Epithelial cell of proximal tubule (primary cell): ENCODE measurements at regions not wholly inside any gene's neighbourhood (a gene's known extent, or its start where the extent isn't known, plus 50 kb on each side); places are given as distances from the start of the nearest gene placed in this dataset.

Experiments
- DNase-seq: peaks from one replicate; pipeline ENCODE4 v3.0.0-alpha.2; 2011; ENCODE audit warnings: low read depth
- H3K4me3 ChIP-seq: 2 replicates; pipeline ENCODE4 v1.5.1; 2011; ENCODE audit warnings: low read depth, mild to moderate bottlenecking, low read length
- CTCF ChIP-seq: conservative IDR thresholded peaks from 2 replicates; pipeline ENCODE4 v1.5.1; 2012; ENCODE audit warnings: low read depth, mild to moderate bottlenecking, low read length

- DNase-seq = no peak
- H3K4me3 ChIP-seq = no peak overlapping the region
- TF ChIP-seq CTCF = no peak
Observed at GRCh38 chr18:65459741-65460140, 291.1 kb upstream of the CDH7 start.

- no peak for TF ChIP-seq CTCF
- H3K4me3 ChIP-seq = no peak overlapping the region
- DNase-seq = no peak
Observed at GRCh38 chr18:65458871-65459270, 291.9 kb upstream of the CDH7 start.

- peak; percentile 25 for TF ChIP-seq CTCF
- DNase-seq = no peak
- no peak overlapping the region for H3K4me3 ChIP-seq
Observed at GRCh38 chr18:65439188-65439587, 311.6 kb upstream of the CDH7 start.

DNA sequence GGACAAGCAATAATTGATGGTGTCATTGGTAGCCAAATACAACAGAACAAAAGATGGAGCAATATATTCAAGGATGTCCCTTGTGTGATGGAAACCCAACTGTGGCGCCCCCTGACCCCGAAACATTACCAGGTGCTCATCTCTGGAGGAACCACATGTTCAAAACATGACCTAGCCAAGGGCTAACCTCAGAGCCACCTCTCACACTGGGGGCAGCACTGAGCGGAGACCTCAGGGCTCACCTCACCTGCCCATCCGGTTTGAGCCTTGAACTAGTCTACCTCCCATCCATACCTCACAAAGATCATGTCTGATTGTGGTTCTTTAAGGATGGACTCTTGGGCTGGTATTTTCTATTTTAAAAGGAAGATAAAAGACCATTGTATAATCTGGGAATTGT lies 314.4 kb upstream of the CDH7 start:
- H3K4me3 ChIP-seq = no peak overlapping the region
- DNase-seq = no peak
- TF ChIP-seq CTCF = peak; percentile 2

DNA sequence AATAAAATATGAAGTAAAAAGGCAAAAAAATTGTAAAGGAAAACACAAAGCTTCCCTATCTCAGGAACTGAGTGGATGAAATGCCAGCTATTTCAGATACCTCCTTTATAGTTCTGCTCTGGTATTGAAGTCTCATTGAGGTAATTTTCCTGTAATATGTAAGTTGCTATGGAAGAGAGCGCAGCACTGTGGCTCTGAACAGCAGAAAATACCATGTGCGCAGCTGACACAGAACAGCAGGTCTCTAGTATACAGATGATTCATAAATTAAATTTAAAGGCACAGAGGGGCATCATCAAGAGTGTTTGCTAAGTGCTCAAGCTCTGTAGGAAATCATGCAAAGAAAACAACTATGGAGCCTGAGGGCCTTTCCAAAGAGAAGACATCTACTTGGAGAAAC lies 315.3 kb upstream of the CDH7 start:
- DNase-seq = no peak
- TF ChIP-seq CTCF = no peak
- H3K4me3 ChIP-seq = no peak overlapping the region

- no peak for DNase-seq
- no peak overlapping the region for H3K4me3 ChIP-seq
- TF ChIP-seq CTCF = no peak
Observed at GRCh38 chr18:65429601-65430000, 321.2 kb upstream of the CDH7 start.

DNA sequence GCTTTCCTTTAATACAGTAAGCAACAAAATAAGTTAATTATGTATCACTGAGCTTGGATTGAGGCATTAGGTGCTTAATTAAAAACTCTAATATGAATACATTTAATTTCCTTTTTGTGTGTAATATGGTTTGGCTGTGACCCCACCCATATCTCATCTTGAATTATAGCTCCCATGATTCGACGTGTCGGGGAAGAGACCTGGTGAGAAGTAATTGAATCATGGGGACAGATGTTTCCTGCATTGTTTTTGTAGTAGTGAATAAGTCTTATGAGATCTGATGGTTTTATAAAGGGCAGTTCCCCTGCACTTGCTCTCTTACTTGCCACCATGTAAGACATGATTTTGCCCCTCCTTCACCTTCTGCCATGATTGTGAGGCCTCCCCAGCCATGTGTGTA lies 325.4 kb upstream of the CDH7 start:
- no peak for DNase-seq
- TF ChIP-seq CTCF = no peak
- no peak overlapping the region for H3K4me3 ChIP-seq
